Hematopoietic multipotent progenitor cell treated with erythropoietin and hydrocortisone succinate and interleukin-3 and kit ligand, for 17 days (in vitro differentiated cells): ENCODE measurements at regions not wholly inside any gene's neighbourhood (a gene's known extent, or its start where the extent isn't known, plus 50 kb on each side); places are given as distances from the start of the nearest gene placed in this dataset.
"Not testable (repeated sequence)": the region's sequence is repeated elsewhere in the genome, so short reads cannot be mapped to it uniquely, and the experiment has no call there.

Experiments
- DNase-seq: peaks from one replicate; pipeline ENCODE4 v3.0.0-alpha.2; 2015; ENCODE audit warnings: low spot score

DNA sequence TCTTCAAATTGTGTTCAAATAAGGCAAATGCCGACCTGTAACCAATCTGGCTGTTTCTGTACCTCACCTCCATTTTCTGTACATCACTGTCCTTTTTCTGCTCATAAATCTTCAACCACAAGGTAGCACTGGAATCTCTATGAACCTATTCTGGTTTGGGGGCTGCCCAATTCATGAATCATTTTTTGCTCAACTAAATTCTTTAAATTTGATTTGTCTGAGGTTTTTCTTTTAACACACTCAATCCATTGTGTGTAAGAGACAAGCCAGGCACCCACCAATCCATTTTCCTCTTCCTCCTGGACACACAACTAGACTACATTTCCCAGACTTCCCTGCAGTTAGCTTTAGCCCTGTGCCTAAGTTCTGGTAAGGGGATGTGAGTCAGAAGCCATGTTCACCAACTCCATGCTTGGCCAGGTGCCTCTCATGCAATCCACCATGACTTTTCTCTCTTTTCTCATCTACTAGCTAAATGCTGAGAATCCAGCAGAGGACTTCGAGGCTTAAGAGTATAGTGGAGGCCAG lies 193.2 kb upstream of the KLF3 start:
- DNase-seq: no peak

DNA sequence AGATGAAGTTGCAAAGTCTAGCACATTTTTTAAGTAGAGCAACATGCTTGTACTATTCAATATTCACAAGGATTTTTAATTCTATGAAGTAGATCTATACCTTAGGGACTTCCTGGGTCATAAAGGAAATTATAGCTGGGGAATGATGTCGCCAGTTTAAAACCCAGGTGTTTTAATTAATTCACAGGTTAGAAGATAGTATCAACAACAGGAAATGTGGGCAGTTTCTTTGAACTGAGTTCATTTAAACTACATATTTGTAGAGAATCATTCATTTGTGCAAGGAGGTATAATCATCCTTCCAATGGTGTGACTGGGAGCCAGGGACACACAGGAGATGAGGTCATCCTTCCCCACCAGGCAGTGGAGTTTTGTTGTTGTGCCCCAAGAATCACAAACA lies 181.3 kb upstream of the KLF3 start:
- DNase-seq: no peak

DNA sequence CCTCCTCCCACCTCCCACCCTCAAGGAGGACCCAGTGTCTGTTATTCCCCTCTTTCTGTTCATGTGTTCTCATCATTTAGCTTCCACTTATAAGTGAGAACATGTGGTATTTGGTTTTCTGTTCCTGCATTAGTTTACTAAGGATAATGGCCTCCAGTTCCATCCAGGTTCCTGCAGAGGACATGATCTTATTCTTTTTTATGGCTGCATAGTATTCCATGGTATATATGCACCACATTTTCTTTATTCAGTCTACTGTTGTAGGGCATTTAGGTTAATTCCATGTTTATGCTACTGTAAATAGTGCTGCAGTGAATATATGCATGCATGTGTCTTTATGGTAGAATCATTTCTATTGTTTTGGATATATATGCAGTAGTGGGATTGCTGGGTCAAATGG lies 180.4 kb upstream of the KLF3 start:
- not testable (repeated sequence) for DNase-seq

DNA sequence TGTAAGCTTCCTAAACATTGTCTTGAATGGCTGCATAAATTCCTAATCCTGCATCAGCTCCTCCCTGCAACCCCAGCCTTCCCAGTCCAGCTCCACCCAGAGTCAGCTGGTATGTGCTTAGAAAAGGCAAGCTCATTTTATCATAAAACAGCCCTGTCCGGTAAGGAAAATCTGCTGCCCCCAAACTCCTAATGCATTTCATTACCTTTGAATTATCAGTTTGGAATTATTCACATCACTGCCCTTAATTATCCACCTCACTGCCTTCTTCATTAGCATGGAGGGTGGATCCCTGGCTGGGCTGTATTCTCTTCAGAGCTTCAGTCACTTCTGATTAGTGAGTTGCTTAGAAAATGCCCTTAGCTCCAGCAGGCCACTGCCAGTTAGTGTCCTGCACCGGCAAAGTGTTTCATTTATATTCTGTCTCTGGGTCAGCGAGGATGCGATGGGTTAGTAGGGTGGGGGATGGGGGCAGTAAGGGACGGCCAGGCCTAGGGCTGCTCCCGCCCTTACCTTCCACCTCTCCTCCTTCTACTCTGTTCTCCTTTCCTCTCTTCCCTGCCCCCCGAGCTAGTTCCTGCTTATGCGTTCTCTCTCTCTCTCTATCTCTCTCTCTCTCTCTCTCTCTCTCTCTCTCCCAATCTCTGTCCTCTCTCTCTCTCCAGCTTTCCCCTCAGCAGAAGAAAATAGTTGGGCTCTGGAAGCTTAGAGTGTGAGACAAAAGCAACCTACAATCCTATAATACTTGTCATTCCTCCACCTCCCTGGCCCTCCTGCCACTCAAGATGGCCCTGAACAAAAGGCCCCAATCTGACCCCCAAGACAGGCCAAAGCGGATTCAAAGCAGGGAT lies 174.8 kb upstream of the KLF3 start:
- no peak for DNase-seq

DNA sequence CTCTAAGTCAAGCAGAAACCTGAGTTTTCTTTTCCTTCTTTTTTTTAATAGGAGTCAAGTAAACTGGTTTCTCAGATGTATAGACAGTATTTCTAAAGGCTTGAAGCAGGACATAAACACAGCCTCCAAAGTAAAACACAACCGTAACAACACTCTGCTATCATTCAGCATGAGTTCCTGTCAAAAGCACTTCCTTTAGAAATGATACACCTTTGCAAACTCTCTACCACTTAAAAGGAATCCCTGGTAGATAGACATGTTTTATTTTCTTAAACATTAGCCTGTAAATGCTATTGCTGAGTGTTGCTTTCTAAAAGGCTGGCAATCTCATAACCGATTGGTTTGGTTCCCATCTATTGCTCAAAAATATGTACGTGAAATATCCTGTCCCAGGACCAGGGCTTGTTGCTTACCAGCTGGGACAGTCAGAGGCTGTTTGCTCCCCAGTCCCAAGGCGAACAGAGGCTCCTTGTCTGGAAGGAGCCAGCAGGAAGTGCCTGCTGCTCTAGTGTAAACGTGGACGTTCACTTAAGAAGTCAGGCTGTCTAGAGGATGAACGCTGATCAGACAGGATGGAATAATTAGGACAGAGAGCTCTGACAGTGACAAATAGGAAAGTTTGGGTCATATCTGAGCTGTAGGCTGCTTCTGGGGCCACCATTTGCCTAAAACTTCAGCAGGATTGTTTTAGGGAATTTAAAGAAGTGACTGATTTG lies 173.9 kb upstream of the KLF3 start:
- DNase-seq: no peak

DNA sequence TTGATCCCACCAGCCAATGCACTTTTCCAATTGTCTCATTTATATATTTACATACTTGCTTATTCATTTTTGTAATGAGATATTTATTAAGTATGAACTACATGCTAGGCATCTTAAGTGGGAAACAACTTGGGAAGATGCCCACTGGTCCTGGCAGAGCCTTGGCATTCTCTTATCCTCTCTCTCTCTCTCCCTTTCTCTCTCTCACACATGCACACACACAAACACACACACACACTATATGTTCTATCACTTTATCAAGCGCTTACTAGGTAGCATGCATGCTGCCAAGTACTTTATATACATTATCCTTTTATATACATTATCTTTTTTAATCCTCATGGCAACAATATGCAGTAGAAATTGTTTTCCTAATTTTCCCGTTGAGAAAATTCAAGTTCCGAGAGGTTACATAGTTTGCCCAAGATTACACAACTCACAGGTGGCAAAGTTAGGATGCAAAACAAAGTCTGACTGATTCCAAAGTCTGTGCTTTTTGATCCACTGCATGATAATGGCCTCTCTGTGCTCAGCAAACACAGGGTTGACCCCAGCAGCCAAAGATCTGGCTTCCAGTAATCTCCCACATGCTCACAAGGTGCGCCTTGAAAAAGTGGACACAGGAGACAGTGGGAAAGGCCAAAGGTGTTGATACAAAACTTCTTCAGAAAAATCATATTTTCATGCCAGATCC lies 173.1 kb upstream of the KLF3 start:
- no peak for DNase-seq

DNA sequence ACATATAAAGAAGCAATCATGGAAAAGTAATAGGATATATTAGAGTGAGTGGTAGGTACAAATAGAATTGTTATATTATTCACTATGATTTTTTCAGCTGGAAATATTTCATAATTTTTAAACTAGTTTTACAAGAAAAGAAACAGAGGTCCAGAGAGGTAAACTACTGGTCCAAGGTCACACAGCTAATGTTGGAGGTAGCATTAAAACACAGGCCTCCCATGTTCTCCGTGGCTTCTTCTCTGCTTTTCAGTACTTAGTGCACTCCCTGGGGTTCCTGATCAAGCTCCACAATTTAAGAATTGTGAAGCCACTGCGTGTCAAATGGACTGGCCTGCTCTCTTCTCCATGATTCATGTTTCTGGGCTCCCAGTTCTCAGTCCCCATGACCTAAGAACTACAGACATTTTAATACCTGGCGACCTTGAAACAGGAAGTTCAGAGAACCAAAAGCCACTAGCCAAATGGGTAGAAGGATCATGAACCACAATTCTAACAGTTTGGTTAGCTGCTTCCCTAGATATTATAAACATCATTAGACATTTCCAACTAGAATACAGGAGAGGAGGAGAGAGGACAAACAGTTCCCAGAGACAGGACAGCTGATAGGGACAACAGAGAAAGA lies 172.0 kb upstream of the KLF3 start:
- no peak for DNase-seq

DNA sequence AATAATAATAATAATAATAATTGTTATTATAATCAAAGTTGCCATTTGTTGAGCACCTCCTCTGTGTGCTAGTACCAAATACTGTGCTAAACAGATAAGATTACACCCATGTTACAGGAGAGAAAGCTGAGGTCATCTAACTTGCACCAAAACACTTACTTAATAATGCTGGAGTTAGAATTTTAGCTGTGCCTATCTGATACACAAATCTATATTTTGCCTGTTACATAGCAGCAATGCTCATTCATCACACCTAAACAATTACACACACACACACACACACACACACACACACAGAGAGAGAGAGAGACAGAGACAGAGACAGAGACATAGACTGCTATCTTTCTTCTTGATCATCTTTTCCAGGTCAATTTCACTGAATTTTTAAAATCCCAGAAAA lies 170.9 kb upstream of the KLF3 start:
- no peak for DNase-seq

DNA sequence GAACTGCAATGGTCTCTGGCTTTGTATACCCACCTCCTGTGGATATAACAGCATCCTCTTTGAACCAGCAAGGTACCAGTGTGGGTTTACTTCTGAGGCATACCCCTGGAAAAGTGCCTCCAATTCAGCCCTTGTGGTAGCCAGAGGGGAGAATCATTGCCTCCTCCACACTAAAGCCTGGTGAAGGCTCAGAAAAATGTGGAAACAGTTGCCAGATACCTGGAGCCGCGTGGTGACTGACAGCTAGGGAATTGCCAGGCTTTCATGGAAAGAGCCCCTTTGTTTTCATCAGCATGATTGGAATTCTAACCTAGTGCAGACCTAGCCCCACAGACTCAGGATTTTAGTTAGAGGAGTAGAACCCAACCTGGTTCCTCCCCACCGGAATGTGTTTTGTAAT lies 168.6 kb upstream of the KLF3 start:
- no peak for DNase-seq

DNA sequence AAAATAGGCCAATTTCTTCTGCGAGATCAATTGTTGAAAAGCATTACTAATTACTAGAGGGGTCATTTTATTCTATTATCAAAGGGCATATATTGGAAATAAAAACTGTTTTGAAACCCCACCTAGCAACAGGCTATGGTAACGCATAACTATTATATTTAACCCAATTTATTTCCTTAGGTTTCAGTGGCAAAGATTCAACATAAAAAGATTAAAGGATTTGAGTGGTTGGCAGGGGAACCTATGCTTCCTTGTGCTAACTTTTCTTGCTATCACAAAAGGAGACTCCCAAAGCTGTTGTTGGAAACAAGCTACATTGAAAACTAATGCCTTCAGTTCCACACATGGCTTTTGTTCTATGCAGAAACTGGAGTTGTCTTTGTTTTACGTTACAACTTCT lies 166.9 kb upstream of the KLF3 start:
- DNase-seq: no peak

DNA sequence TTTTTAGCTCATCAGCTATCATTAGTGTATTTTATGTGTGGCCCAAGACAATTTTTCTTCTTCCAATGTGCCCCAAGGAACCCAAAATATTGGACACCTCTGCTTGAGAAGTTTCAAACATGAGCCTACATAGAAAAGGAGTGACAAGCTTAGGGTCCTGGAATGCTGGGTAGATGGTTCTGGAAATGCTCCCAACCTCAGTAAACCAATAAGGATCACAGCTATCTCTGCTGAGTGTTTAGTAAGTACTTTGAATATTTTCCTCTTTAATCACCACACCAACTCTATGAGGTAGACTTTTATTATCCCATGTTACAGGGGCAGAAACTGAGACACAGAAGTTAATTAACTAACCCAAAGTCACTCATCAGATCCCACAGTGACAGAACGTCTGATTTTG lies 164.9 kb upstream of the KLF3 start:
- no peak for DNase-seq

DNA sequence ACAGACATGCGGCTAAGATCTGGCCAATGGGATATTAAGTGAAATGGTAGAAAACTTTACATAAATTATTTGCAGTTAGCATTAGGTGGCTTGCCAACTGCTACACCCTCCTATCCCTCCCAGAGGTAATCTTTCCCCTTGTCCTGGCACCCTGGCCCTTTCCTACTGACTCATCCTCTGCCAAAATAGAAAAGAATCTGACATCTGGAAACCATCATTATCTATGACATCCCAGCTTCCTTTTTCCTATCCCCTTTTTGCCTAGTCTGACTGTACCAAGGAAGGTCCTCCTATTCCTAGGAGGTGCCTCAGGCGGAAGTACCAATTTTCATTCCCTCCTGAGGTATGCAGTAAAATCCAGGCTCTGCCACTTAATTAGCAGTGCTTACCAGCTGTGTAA lies 163.6 kb upstream of the KLF3 start:
- DNase-seq: no peak

DNA sequence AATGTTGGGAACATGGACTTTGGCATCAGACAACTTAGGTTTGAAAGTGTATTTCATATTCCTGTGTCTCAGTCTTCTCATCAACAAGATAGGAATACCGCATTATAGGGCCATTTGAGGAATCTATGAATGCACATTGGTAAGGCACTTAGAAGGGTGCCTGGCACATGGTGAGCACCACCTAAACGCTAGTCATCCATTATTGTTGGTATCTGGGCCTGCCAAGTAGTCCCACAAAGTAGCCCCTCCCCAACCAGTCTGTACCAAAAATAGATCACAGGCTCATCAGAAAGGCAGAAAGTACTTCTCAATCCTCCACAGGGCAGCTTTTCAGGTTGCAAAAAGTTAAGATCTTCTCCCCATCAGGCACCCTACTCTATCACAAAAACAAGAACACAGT lies 162.3 kb upstream of the KLF3 start:
- DNase-seq: no peak

DNA sequence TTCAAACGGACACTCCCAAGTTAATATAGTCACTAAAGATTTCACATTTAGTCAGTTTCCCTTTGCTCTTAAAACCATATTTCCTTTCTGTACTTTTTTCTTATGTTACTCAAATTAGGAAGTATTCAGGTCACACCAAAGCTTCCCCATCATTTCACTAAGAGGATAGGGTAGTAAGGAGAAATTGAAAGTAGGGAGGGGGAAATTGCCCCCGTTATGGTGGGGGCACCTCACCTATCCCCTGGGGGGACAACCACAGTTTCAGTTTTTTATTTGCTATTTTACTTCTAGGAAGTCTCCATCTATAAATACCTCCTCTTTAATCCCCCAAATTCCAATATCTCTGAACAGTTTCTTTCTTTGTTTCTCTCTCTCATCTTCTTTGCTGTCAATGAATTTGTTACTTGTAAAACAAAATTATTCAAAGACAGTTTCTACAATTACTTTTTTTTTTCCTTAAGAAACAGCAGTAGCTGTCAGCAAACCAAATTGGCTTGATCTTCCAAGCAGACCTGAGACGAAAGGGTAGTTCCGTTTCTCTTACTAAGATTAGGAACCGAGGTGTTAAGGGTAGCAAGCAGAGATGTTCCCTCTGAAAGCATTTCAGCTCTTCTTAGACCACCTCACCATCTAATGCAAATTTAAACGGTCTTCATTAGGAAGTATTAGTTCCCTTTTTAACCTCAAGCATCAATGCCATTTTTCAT lies 160.2 kb upstream of the KLF3 start:
- no peak for DNase-seq

DNA sequence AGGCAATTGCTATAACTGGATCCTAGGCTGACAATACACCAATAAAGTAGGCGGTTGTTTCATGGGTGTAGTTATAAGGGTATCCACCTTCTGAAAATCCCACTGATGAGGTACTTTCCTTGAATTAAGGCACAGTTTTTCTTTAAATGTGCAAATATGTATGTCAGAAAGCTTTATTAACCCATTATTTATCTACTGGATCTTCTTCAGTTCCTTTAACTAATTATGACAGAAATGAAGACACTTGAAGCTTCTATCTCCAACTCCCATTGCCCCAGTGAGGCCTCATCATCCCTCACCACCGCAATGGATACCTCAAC lies 159.6 kb upstream of the KLF3 start:
- no peak for DNase-seq

DNA sequence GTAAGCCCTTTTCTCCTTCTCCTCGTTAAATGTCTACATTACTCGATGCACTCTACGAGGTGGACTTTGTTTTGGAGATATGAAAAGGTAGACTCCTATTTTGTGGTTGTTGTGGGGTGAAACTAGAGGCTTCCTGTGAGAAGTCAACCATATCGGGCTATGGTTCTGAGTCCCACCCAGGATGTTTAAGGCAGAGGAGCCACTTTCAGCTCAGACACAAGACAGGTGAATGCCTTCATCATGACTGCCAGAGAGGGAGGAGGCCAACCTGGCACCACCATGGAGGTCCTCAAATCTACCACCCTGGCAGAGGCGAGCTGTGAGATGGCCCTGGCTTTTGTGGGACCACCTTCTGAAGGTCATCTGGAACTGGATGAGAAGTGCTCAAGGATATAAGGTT lies 154.4 kb upstream of the KLF3 start:
- DNase-seq: no peak

DNA sequence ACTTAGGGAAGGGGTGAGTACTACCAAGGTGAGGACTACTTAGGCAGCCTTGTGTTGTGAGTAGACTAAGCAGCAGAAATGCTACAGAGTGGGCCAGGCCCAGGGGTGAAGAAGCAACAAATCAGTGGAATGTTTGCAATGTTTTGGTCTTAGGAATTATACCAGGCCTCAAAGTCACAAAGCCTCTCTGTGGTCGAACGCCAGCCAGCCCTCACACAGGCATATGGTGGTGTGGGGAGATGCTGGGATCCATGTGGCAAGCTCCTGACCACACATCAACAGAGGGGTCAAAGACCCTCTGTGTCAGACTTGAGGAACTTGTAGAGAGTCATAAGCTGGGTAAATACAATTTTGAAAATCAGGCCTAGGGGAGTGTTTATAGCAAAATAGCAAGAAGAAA lies 153.8 kb upstream of the KLF3 start:
- no peak for DNase-seq

DNA sequence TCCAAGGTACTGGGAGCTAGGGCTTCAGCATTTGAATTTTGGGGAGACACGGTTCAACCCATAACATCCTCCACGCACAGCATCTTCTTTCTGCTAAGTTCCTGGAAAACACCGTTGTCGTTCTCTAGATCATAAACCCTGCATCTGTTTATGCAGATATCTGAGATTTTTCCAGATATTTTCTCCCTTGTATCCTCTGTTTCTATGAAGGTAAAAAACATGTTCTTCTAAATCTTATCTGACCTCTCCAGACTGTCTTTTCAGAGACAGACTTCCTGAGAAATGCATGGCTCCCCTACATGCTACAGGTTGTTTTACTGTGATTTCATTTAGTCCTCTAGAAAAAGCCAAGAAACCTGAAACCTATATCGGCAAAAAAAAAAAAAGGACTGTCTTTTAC lies 152.3 kb upstream of the KLF3 start:
- DNase-seq: no peak

DNA sequence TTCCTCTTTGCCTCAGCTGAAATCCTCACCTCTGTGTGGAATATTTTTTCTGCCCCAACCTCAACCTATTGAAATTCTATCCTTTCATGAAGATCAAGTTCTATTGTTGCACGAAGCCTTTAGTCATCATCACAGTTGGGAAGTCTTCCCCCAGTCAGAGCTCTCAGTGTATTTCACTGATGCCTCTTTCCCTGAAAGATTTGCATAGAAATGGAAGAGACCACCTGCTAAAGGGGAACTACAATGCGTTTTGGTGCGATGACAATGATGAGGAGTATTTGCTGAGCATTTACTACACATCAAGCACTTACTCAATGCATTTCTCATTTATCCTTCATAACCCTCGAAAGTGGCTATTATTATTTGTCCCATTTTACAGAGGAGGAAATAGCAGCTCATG lies 151.2 kb upstream of the KLF3 start:
- DNase-seq: no peak

DNA sequence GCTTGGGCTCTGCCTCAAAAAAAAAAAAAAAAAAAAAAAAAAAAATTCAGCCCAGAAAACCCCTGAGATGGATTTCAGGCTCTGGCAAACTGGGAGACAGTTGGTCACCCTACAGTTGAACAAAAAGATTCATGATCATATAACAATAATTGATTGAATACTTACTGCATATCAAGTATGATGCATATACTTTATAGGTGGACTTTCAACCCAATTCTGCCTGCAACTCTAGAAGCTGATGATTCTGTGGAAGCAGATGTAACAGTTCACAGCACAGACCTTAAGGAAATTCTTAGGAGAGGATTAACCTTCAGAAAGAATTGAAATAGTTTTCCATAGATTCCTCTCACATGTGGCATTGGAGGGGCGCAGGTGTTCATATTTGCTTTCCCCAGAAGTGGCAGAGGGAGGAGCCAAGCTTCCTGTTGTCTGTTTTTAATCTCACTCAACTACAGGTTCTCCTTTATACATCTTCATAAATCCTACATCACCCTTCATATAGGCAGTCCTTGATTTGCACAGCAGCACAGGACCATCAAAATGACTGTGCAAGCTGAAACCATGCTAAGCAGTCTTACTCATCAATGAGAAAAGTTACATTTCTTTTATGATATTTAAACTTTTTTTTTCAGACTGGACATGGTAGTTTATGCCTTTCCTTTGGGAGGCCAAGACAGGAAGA lies 149.4 kb upstream of the KLF3 start:
- DNase-seq: no peak

DNA sequence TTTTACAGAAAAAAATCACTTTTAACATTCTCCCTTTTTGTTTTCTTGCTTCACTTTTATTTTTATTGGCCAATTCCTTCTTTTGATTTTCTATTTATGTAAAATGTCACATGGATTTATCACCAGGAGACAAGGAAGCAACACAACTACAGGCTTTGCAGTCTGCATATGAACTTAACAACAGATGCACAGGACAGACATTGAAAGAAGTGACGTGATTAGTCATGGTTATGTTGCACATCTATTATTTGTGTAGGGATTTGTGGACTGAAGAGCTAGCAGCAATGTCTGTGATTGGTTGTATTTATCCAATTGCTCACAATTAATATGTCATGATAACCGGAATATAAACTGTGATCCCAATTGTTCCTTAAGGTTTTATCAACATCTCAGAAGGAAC lies 147.8 kb upstream of the KLF3 start:
- DNase-seq: no peak
